ENCODE measurements at regions not wholly inside any gene's neighbourhood (a gene's known extent, or its start where the extent isn't known, plus 50 kb on each side); places are given as distances from the start of the nearest gene placed in this dataset.

- Histone ChIP-seq H4K20me1 (ENCODE audit: insufficient read depth, low read length) (no peaks in the 10 kb centered on the region), H3K27ac (ENCODE audit: low read depth, low read length, poor library complexity, severe bottlenecking) (no peak overlapping the region), H3K36me3 (ENCODE audit: insufficient read depth, low read length) (no peaks in the 10 kb centered on the region), H3K4me3 (ENCODE audit: low read depth, low read length, poor library complexity, severe bottlenecking) (no peak overlapping the region), H3K9me3 (ENCODE audit: low read length) (0 out of 2 replicates have a peak, but pooled peaks cover 8% of the 10 kb centered on the region), H3K4me2 (ENCODE audit: low read length) (no peak overlapping the region), H3K4me1 (ENCODE audit: insufficient read depth, low read length, poor library complexity, severe bottlenecking) (no peaks in the 10 kb centered on the region), H3K9me2 (ENCODE audit: insufficient read depth, low read length) (no peaks in the 10 kb centered on the region), H3K79me2 (ENCODE audit: insufficient read depth, low read depth, low read length) (no peaks in the 10 kb centered on the region), H2AFZ (ENCODE audit: low read length) (no peak overlapping the region)
- TF ChIP-seq EZH2phosphoT487 (IDR thresholded peaks at IDR 0.05; ENCODE audit: borderline replicate concordance, low read depth, low read length) = no peak
- intact Hi-C loops (cut with micrococcal nuclease; ENCODE audit: unreplicated experiment) = no loop called here
- CTCF ChIA-PET (ENCODE audit: unreplicated experiment) = interaction anchor here (1.4 kb wide), 1 partner anchor 8 kb away, joined by 4 read pairs; no protein-coding TSS in a partner anchor
- POLR2A ChIA-PET = interaction anchor here (1.0 to 2.5 kb wide), 4 partner anchors 10 to 15 kb away, joined by 3 to 9 read pairs (median 3); no protein-coding TSS in a partner anchor
- no TSS peak for BruUV-seq (replicated peaks)
- no peak for DNase-seq (ENCODE audit: low spot score)
Measured at GRCh38 chr3:170714122-170714521, 128.2 kb upstream of the SLC7A14 start.

DNA sequence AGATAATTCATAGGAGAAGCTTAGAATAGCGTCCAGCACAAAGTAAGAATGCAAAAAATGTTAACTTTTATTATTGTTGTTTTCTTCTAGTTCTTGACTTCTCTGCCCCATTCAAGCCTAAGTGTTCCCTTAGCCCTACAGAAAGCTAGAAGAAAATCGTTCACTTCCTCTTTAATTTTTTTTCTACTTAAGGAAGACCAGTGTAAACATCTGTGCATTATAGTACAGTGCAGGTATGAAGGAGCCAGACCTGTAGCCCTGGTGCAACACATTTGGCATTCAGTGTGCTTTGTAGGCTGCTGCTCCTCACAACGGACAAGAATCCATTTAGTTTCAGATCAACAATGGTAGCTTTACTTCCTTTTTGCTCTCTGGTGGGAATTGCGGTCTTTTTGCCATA is 127.8 kb upstream of the SLC7A14 start:
- Histone ChIP-seq H3K36me3 (ENCODE audit: insufficient read depth, low read length) (no peaks in the 10 kb centered on the region), H3K9me2 (ENCODE audit: insufficient read depth, low read length) (no peaks in the 10 kb centered on the region), H2AFZ (ENCODE audit: low read length) (no peak overlapping the region), H4K20me1 (ENCODE audit: insufficient read depth, low read length) (no peaks in the 10 kb centered on the region), H3K4me2 (ENCODE audit: low read length) (no peak overlapping the region), H3K4me1 (ENCODE audit: insufficient read depth, low read length, poor library complexity, severe bottlenecking) (no peaks in the 10 kb centered on the region), H3K27ac (ENCODE audit: low read depth, low read length, poor library complexity, severe bottlenecking) (no peak overlapping the region), H3K9me3 (ENCODE audit: low read length) (0 out of 2 replicates have a peak, but pooled peaks cover 3% of the 10 kb centered on the region), H3K4me3 (ENCODE audit: low read depth, low read length, poor library complexity, severe bottlenecking) (no peak overlapping the region), H3K79me2 (ENCODE audit: insufficient read depth, low read depth, low read length) (no peaks in the 10 kb centered on the region)
- no peak for DNase-seq (ENCODE audit: low spot score)
- intact Hi-C loops (cut with micrococcal nuclease; ENCODE audit: unreplicated experiment) = no loop called here
- no peak for TF ChIP-seq EZH2phosphoT487 (IDR thresholded peaks at IDR 0.05; ENCODE audit: borderline replicate concordance, low read depth, low read length)
- TF ChIP-seq, protein P1, sequence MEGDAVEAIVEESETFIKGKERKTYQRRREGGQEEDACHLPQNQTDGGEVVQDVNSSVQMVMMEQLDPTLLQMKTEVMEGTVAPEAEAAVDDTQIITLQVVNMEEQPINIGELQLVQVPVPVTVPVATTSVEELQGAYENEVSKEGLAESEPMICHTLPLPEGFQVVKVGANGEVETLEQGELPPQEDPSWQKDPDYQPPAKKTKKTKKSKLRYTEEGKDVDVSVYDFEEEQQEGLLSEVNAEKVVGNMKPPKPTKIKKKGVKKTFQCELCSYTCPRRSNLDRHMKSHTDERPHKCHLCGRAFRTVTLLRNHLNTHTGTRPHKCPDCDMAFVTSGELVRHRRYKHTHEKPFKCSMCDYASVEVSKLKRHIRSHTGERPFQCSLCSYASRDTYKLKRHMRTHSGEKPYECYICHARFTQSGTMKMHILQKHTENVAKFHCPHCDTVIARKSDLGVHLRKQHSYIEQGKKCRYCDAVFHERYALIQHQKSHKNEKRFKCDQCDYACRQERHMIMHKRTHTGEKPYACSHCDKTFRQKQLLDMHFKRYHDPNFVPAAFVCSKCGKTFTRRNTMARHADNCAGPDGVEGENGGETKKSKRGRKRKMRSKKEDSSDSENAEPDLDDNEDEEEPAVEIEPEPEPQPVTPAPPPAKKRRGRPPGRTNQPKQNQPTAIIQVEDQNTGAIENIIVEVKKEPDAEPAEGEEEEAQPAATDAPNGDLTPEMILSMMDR (conservative IDR thresholded peaks at IDR 0.05; ENCODE audit: low read length) = no peak
- BruUV-seq (replicated peaks) = no TSS peak
- ChIA-PET POLR2A (interaction anchor here (0.6 to 2.5 kb wide), 5 partner anchors 10 to 18 kb away, joined by 3 to 9 read pairs (median 3); no protein-coding TSS in a partner anchor), CTCF (ENCODE audit: unreplicated experiment) (interaction anchor here (1.4 kb wide), 1 partner anchor 8 kb away, joined by 4 read pairs; no protein-coding TSS in a partner anchor)

DNA sequence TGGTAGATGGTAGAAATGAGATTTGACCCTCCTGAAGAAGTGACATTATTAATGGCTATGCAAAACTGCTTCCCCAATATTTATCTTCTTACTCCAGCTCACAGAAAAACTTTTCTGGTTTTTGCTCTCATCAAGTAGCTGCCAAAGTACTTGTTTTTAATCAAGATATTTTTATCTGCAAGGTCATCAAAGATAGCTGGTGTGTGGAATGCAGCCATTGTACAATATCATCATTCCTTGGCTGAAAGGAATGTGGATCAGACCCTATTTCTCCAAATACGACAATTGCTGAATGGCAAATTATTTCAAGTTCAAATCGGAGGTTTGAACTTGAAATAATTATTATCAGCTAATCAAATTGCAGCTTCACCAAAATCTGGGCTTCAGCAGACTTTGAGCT is 126.9 kb upstream of the SLC7A14 start:
- Histone ChIP-seq H3K9me2 (ENCODE audit: insufficient read depth, low read length) (no peaks in the 10 kb centered on the region), H3K4me2 (ENCODE audit: low read length) (no peak overlapping the region), H2AFZ (ENCODE audit: low read length) (no peak overlapping the region), H4K20me1 (ENCODE audit: insufficient read depth, low read length) (no peaks in the 10 kb centered on the region), H3K9me3 (ENCODE audit: low read length) (no peaks in the 10 kb centered on the region), H3K27ac (ENCODE audit: low read depth, low read length, poor library complexity, severe bottlenecking) (no peak overlapping the region), H3K79me2 (ENCODE audit: insufficient read depth, low read depth, low read length) (no peaks in the 10 kb centered on the region), H3K4me1 (ENCODE audit: insufficient read depth, low read length, poor library complexity, severe bottlenecking) (no peaks in the 10 kb centered on the region), H3K36me3 (ENCODE audit: insufficient read depth, low read length) (no peaks in the 10 kb centered on the region), H3K4me3 (ENCODE audit: low read depth, low read length, poor library complexity, severe bottlenecking) (no peak overlapping the region)
- ChIA-PET POLR2A (interaction anchor here (0.5 to 2.5 kb wide), 4 partner anchors 10 to 240 kb away, joined by 3 to 9 read pairs (median 4); no protein-coding TSS in a partner anchor), CTCF (ENCODE audit: unreplicated experiment) (interaction anchor here (1.4 kb wide), 1 partner anchor 9 kb away, joined by 4 read pairs; no protein-coding TSS in a partner anchor)
- TF ChIP-seq, protein P1 (conservative IDR thresholded peaks at IDR 0.05; ENCODE audit: low read length) = no peak
- no peak for TF ChIP-seq EZH2phosphoT487 (IDR thresholded peaks at IDR 0.05; ENCODE audit: borderline replicate concordance, low read depth, low read length)
- no peak for DNase-seq (ENCODE audit: low spot score)
- BruUV-seq (replicated peaks) = no TSS peak
- intact Hi-C loops (cut with micrococcal nuclease; ENCODE audit: unreplicated experiment) = no loop called here

Data from OCI-LY7 (cell line).